ENCODE measurements at regions not wholly inside any gene's neighbourhood (a gene's known extent, or its start where the extent isn't known, plus 50 kb on each side); places are given as distances from the start of the nearest gene placed in this dataset.

DNA sequence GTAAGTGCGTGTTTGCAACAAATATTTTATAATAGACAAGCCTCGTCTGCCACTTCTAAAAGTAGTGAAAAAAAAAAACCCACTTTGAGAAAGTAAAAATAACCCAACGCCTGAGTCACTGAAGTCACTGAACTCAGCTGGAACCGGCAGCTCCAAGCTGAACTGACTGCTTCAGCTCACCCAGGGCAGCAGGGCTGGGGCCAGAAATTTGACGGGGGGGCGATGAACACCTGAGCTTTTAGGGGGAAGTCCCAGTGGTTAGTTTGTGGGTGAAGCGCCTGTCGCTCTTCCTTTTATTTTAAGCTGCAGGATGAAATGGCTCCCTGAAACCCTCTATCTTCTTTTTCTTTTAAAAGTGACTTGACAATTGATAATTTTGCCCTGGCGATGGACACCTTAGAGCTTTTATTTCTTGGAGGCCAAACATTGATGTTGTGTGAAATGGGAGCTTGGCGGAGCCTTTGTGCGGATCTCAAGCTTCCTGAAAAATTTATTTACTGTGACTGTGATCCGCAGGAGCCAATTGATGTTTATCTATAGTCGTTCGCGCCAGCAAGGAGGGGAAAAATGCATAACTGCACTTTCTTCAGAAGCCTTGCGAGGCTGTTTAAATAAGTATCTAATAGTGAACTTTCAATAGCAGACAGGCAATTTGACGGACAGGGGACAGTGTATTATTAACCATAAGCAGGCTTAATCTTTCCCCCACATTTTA is 173.2 kb upstream of the MYL2 start:
- Mint-ChIP-seq H3K27ac (peak overlapping the region in 8 of 10 donors; percentile 23 to 79 (median 62)), H3K36me3 (no peaks in the 10 kb centered on the region)

DNA sequence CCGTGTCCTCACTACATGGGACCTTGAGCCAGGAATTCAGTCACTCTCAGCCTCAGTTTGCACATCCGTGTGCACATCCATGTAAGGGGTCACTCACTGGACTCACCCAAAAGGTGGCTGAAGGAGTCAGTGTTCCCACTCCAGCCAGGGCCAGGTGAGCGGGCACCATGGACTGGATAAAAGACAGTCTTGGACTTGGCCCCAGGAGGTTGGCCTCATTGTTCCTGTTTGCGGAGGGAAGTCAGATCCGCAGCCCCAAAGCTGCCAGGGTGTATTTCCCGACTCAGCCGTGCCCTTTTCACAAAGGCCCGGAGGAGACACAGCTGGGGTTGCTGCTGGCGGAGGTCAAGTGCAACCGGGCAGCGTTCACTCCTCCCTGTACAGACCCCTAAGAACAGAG is 170.7 kb upstream of the MYL2 start:
- DNase-seq (no peak), ATAC-seq (no peak)
- POLR2A ChIA-PET = no interaction called here
- Mint-ChIP-seq H3K4me1 (peaks cover 14 to 29% (median 19%) of the 10 kb centered on the region in 4 donors), H3K4me3 (no peak overlapping the region), H3K27ac (no peak overlapping the region), H3K9me3 (no peaks in the 10 kb centered on the region), H3K27me3 (no peaks in the 10 kb centered on the region), H3K36me3 (no peaks in the 10 kb centered on the region)

More for the DNA sequence above, 173.2 kb upstream of the MYL2 start:
- POLR2A ChIA-PET = interaction anchor here (0.8 to 1.3 kb wide), 2 partner anchors 25 to 37 kb away, joined by 3 to 7 read pairs; no protein-coding TSS in a partner anchor
- Mint-ChIP-seq H3K4me1 (peaks cover 11 to 30% (median 22%) of the 10 kb centered on the region in 4 donors), H3K9me3 (no peaks in the 10 kb centered on the region), H3K27me3 (no peaks in the 10 kb centered on the region), H3K4me3 (peak overlapping the region; percentile 15 to 80 (median 62))
- DNase-seq = peak in 8 of 10 donors; percentile 17 to 49 (median 36)
- ATAC-seq = peak; percentile 91 to 95

DNA sequence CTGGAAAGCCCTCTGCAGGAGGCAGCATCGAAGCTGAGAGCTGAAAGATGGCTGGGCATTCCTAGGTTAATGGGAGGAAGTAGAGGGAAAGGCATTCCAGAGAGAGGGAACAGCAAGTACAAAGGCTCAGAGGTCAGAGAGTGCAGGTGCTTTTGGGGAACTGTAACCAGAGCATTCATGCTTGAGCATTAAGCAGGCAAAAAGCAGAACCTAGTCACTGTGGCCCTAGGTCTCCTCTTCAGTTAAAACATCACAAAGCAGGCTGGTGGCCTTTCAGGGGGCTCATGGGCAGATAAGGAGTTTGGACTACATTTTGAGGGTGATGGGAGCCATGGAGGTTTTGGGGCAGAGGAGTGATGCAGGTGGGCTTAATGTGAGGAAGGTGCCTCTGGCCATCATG is 169.2 kb upstream of the MYL2 start:
- DNase-seq = no peak
- Mint-ChIP-seq H3K4me1 (peaks cover 14 to 29% (median 18%) of the 10 kb centered on the region in 4 donors), H3K36me3 (peaks cover 0 to 1% (median 0%) of the 10 kb centered on the region in 3 donors), H3K27ac (peak overlapping the region in 2 of 10 donors; percentile 10 to 70), H3K27me3 (peaks cover 0 to 2% (median 0%) of the 10 kb centered on the region in 5 donors), H3K9me3 (peaks cover 0 to 2% (median 0%) of the 10 kb centered on the region in 9 donors), H3K4me3 (no peak overlapping the region)
- no peak for ATAC-seq
- POLR2A ChIA-PET = no interaction called here

DNA sequence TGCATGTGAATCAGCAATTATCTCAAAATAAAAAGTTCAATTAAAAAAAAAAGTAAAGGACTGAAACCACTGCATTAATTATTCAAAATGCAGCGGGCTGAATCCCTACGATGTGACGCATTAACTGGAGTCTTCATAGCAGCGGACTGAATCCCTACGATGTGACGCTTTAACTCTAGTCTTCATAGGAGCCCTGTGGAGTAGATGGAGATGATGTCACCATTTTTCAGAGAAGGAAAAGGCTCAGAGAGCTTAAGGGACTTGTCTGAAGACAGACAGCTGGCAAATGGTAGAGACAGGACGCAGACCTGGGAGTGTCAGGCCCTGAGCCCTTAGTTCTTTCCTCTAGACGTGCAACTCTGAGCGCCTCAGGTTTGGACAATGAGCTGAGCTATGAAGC is 168.0 kb upstream of the MYL2 start:
- Mint-ChIP-seq H3K4me3 (no peak overlapping the region), H3K9me3 (peaks cover 0 to 2% (median 0%) of the 10 kb centered on the region in 9 donors), H3K36me3 (peaks cover 0 to 1% (median 0%) of the 10 kb centered on the region in 3 donors), H3K27ac (peak overlapping the region in 2 of 10 donors; percentile 32 to 57), H3K4me1 (peaks cover 7 to 22% (median 10%) of the 10 kb centered on the region in 4 donors), H3K27me3 (peaks cover 0 to 4% (median 3%) of the 10 kb centered on the region in 5 donors)
- POLR2A ChIA-PET = no interaction called here
- no peak for ATAC-seq
- no peak for DNase-seq

DNA sequence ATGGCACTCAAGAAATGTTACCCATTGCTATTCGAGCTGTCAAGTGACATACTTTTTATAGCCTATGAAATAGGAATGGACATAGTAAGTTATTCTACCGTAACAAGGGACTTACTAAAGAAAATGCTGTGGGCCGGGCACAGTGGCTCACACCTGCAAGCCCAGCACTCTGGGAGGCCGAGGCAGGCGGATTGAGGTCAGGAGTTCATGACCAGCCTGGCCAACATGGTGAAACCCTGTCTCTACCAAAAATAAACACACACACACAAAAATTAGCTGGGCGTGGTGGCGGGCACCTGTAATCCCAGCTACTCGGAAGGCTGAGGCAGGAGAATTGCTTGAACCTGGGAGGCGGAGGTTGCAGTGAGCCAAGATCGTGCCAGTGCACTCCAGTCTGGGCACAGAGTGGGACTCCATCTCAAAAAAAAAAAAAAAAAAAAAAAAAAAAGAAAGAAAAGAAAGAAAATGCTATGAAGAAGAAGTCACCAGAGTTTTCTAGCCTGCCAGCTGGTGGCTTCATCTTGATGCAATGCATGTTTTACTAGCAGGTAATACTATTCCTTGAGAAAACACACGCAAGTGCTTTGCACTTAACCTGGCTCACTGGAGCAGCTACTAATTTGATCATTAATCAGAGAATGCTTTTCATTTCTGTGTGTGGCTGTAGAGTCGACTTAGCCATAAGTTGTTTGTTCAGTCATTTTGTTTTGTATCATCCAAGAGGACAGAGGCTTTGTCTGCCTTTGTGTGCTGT is 166.7 kb upstream of the MYL2 start:
- no peak for ATAC-seq
- H3K27me3 Mint-ChIP-seq = peaks cover 2 to 16% (median 8%) of the 10 kb centered on the region in 5 donors
- peaks cover 0 to 10% (median 6%) of the 10 kb centered on the region in 4 donors for H3K4me1 Mint-ChIP-seq
- H3K36me3 Mint-ChIP-seq = peaks cover 0 to 1% (median 0%) of the 10 kb centered on the region in 3 donors
- no peak for DNase-seq
- H3K4me3 Mint-ChIP-seq = no peak overlapping the region
- POLR2A ChIA-PET = no interaction called here
- peak overlapping the region in 1 of 10 donors; percentile 20 for H3K27ac Mint-ChIP-seq
- peaks cover 0 to 2% (median 0%) of the 10 kb centered on the region in 9 donors for H3K9me3 Mint-ChIP-seq

DNA sequence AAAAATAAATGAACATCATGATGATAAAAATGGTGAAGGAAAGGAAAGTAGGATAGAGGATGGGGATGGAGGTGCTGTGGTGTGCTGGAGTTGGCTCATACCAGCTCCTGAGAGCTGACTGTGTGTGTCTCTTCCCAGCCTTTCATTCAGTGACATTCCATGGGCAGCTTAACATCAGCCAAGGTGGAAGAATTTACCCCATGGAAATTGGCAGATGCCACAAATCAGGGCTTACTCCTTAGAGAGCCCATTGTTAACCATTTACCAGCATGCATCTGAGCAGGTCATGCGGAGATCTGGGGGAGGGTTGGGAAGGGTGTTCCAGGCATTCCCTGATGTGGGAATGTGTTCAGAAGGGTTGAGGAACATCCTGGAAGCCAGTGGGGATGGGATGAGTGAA is 164.7 kb upstream of the MYL2 start:
- peaks cover 0 to 9% (median under 1%) of the 10 kb centered on the region in 4 donors for H3K4me1 Mint-ChIP-seq
- H3K4me3 Mint-ChIP-seq = no peak overlapping the region
- peaks cover 2 to 19% (median 10%) of the 10 kb centered on the region in 5 donors for H3K27me3 Mint-ChIP-seq
- H3K9me3 Mint-ChIP-seq = peaks cover 0 to 2% (median 0%) of the 10 kb centered on the region in 9 donors
- POLR2A ChIA-PET = no interaction called here
- peaks cover 0 to 1% (median 0%) of the 10 kb centered on the region in 3 donors for H3K36me3 Mint-ChIP-seq
- DNase-seq (peak in 1 of 10 donors; percentile 23), ATAC-seq (no peak)
- no peak overlapping the region for H3K27ac Mint-ChIP-seq

DNA sequence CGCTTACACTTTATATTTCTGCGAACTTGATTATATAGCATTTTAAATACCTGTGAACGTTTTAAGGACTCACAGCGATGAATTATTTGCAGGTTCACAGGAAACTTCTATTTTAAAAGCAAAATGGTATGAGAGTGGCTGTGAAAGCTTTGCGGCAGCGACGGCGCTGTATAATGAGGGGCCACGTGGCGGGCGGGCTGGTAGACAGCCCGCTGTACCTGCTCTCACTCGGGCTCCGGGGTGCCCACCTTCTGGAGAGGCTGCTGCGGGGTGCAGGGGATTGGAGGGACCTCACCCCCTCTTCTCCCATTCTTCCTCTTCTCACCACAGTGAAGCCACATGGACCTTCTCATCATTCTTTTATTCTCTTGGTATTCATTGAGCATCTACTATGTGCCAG is 164.2 kb upstream of the MYL2 start:
- Mint-ChIP-seq H3K27ac (no peak overlapping the region), H3K36me3 (peaks cover 0 to 1% (median 0%) of the 10 kb centered on the region in 3 donors), H3K9me3 (peaks cover 0 to 2% (median 0%) of the 10 kb centered on the region in 9 donors), H3K4me3 (no peak overlapping the region), H3K27me3 (peaks cover 2 to 19% (median 10%) of the 10 kb centered on the region in 5 donors), H3K4me1 (peaks cover 0 to 9% (median under 1%) of the 10 kb centered on the region in 4 donors)
- POLR2A ChIA-PET = no interaction called here
- ATAC-seq = no peak
- peak in 1 of 10 donors; percentile 27 for DNase-seq

DNA sequence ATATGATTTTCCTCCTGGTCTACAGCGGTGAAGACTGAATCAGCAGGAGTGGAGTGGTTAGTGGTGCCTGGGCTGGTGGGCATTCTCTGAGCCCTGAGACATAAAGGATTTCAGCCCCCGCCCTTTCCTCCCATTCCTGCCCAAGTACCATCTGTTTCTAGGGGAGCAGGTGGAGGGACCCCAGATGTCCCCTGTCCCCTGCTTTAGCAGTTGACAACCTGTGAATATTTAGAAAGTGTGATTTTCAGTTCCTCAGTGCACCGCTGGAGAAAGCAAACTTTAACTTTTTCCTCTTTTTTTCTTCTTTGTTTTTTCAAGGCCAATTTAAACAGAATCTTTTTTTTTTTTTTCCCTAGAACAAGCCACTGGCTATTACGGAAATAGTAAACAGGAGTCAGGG is 163.8 kb upstream of the MYL2 start:
- POLR2A ChIA-PET = no interaction called here
- no peak overlapping the region for H3K4me3 Mint-ChIP-seq
- DNase-seq = no peak
- peaks cover 0 to 1% (median 0%) of the 10 kb centered on the region in 3 donors for H3K36me3 Mint-ChIP-seq
- H3K4me1 Mint-ChIP-seq = peaks cover 0 to 9% (median under 1%) of the 10 kb centered on the region in 4 donors
- H3K9me3 Mint-ChIP-seq = peaks cover 0 to 2% (median 0%) of the 10 kb centered on the region in 9 donors
- ATAC-seq = no peak
- peak overlapping the region in 1 of 10 donors; percentile 19 for H3K27ac Mint-ChIP-seq
- H3K27me3 Mint-ChIP-seq = peaks cover 2 to 19% (median 10%) of the 10 kb centered on the region in 5 donors

DNA sequence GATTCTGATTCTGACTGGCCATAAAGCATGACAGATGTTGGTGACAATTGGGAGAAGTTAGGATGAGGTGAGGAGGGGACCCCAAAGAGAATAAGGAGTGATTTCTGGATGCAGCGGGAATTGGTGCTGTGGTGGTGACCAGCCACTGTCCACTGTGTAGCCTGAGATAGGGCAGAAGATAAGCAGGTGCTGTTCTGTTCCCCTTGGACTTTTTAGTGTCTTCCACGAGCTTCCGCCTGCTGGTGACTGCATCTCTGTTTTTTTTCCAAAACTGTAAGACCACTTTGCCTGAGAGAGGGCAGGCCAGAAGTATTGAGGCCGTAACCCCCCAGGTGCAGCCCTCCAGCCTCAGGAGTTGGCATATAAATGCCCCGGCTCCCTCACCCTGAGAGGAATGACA is 161.2 kb upstream of the MYL2 start:
- Mint-ChIP-seq H3K27me3 (peaks cover 2 to 19% (median 10%) of the 10 kb centered on the region in 5 donors), H3K36me3 (peaks cover 0 to 2% (median 1%) of the 10 kb centered on the region in 3 donors), H3K4me1 (peaks cover 4 to 13% (median 8%) of the 10 kb centered on the region in 4 donors), H3K4me3 (no peak overlapping the region), H3K9me3 (peaks cover 0 to 2% (median 0%) of the 10 kb centered on the region in 9 donors), H3K27ac (peak overlapping the region in 1 of 10 donors; percentile 18)
- POLR2A ChIA-PET = no interaction called here
- ATAC-seq (no peak), DNase-seq (no peak)

DNA sequence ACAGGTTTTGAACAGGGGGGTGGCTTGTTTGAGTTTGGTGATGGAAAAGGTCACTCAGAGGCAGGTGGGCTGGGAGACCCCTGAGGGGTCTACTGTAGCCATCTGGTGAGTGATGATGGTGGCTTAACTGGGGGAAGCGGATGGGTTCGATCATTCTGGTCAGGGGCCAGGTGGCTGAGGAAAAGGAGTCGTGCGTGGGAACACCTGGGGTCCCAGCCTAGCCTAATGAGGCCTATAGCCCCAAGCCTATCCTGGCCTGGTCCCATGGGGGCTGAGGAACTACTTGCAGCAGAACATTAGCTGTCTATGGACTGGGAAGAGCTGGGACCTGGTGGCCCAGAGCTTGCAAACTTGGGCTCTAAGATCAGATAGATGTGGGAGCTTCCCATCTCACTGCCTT is 158.4 kb upstream of the MYL2 start:
- H3K27ac Mint-ChIP-seq = peak overlapping the region in 3 of 10 donors; percentile 7 to 75 (median 12)
- POLR2A ChIA-PET = no interaction called here

DNA sequence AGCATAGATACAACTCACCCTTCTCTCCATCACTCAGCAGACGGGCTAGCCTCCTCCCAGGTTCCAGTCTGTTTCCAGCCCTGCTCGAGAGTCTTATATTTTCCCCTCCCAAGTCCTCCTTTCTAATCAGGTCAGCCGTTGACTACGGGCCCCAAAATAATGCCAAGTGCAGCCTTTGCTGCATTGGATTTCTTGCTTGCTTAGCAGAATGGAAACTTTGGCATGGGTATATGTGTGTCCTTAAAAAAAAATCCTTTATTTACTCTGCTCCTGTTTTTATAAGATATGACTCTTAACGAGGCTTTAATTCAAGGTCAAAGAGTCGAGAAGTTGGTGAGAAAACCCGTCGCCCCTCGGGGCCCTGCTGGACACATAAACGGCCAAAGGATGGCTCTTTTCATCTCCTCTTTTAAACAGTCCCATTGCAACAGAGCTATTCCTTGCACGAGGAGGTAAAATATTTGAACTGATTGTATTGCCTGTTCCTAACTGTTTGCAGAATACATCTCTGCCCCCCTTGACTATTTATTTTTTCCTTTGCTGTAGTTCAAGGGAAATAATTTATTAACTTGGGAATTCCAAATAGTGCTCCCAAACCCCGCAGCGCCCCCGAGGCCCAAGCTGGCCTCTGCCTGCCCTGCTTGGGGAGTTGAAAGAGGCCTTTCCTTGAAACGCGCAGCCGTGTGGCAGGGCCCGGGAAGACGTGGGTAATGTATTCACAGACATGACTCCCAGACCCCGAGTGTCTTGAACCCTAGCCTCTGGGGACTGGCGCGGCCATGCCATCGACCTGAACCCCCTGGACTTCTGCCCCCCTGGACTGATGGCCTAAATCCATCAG is 156.5 kb upstream of the MYL2 start:
- H3K4me3 Mint-ChIP-seq = no peak overlapping the region
- peak overlapping the region in 3 of 10 donors; percentile 8 to 82 (median 50) for H3K27ac Mint-ChIP-seq
- H3K36me3 Mint-ChIP-seq = peaks cover 0 to 6% (median 2%) of the 10 kb centered on the region in 3 donors
- DNase-seq (peak in 1 of 10 donors; percentile 55), ATAC-seq (no peak)
- H3K4me1 Mint-ChIP-seq = peaks cover 9 to 42% (median 28%) of the 10 kb centered on the region in 4 donors
- peaks cover 0 to 3% (median 0%) of the 10 kb centered on the region in 9 donors for H3K9me3 Mint-ChIP-seq
- POLR2A ChIA-PET = no interaction called here
- H3K27me3 Mint-ChIP-seq = peaks cover 0 to 3% (median under 1%) of the 10 kb centered on the region in 5 donors

More for the DNA sequence above, 158.4 kb upstream of the MYL2 start:
- DNase-seq (peak in 1 of 10 donors; percentile 34), ATAC-seq (no peak)
- Mint-ChIP-seq H3K27me3 (peaks cover 2 to 19% (median 10%) of the 10 kb centered on the region in 5 donors), H3K4me3 (no peak overlapping the region), H3K36me3 (peaks cover 0 to 2% (median 0%) of the 10 kb centered on the region in 3 donors), H3K4me1 (peaks cover 13 to 28% (median 19%) of the 10 kb centered on the region in 4 donors), H3K9me3 (no peaks in the 10 kb centered on the region)

DNA sequence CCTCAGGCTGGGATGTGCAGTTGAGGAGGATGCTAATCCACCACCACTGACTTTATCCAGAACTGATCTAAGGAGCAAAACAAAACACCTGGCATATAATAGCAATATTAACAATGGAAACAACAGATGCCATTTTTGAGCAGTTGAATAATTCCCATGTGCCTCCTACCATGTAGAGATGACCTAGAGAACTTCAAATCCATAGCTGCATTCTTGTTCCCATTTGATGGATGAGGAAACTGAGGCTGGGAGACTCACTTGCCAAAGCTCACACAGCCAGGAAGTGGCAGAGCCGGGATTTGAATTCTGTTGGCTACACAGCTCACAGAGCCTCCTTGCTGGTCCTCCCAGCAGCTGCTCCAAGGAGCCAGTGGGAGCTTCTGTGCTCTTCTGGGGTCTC is 155.8 kb upstream of the MYL2 start:
- Mint-ChIP-seq H3K27ac (peak overlapping the region in 2 of 10 donors; percentile 50 to 82), H3K27me3 (peaks cover 0 to 2% (median 0%) of the 10 kb centered on the region in 5 donors), H3K4me3 (no peak overlapping the region), H3K4me1 (peaks cover 9 to 42% (median 28%) of the 10 kb centered on the region in 4 donors), H3K36me3 (peaks cover 0 to 6% (median 2%) of the 10 kb centered on the region in 3 donors), H3K9me3 (peaks cover 0 to 3% (median 0%) of the 10 kb centered on the region in 9 donors)
- DNase-seq (peak in 1 of 10 donors; percentile 42), ATAC-seq (no peak)
- POLR2A ChIA-PET = no interaction called here

Data from naive thymus-derived CD8-positive, alpha-beta T cell (primary cell).